CD14-positive monocyte (primary cell): ENCODE measurements at regions not wholly inside any gene's neighbourhood (a gene's known extent, or its start where the extent isn't known, plus 50 kb on each side); places are given as distances from the start of the nearest gene placed in this dataset.

Experiments used
- DNase-seq, 3 donors: peaks; one replicate each; pipeline ENCODE4 v3.0.0-alpha.2; 2011 to 2022
- H2AFZ ChIP-seq: 2 replicates; pipeline ENCODE4 v1.6.0; 2012; ENCODE audit warnings: mild to moderate bottlenecking, low read depth, low read length, inconsistent platforms; ENCODE audit not compliant: insufficient read depth, poor library complexity, severe bottlenecking
- H3K27ac ChIP-seq, 2 donors: 1 replicate in 1 of 2; 2 replicates in 1 of 2; pipeline ENCODE4 v1.5.1; 2012 to 2013; ENCODE audit warnings: low read length in 2 of 2, control low read depth in 1 of 2, inconsistent platforms in 1 of 2, low read depth in 1 of 2, mild to moderate bottlenecking in 1 of 2
- H3K27me3 ChIP-seq, 2 donors: one replicate each; pipeline versions ENCODE4 v1.6.0 to v1.6.1; 2011 to 2013; ENCODE audit warnings: low read length in 2 of 2; ENCODE audit not compliant: control insufficient read depth in 2 of 2, insufficient read depth in 2 of 2
- H3K36me3 ChIP-seq, 2 donors: replicated peaks in 1 of 2; 1 replicate in 1 of 2; 2 replicates in 1 of 2; pipeline versions ENCODE4 v1.5.1 to v1.6.1; 2012 to 2013; ENCODE audit warnings: low read length in 2 of 2, control low read depth in 1 of 2, inconsistent platforms in 1 of 2, mild to moderate bottlenecking in 1 of 2; ENCODE audit not compliant: insufficient read depth in 2 of 2, control insufficient read depth in 1 of 2
- H3K4me1 ChIP-seq, 2 donors: 1 replicate in 1 of 2; 2 replicates in 1 of 2; pipeline versions ENCODE4 v1.5.1 to v1.6.1; 2012 to 2013; ENCODE audit warnings: low read length in 2 of 2, control low read depth in 1 of 2, inconsistent platforms in 1 of 2, mild to moderate bottlenecking in 1 of 2, moderate library complexity in 1 of 2; ENCODE audit not compliant: insufficient read depth in 2 of 2, control insufficient read depth in 1 of 2
- H3K4me2 ChIP-seq: replicated peaks from 2 replicates; pipeline ENCODE3; 2012; ENCODE audit warnings: low read length, moderate library complexity, mild to moderate bottlenecking; ENCODE audit not compliant: poor library complexity, severe bottlenecking; ENCODE audit errors: extremely low read depth
- H3K4me3 ChIP-seq, 3 experiments: fragments of 200-600 bp in 1 of 3; sonication (generic) in 1 of 3; replicated peaks in 1 of 3; 1 replicate in 2 of 3; 2 replicates in 1 of 3; pipeline ENCODE4 v1.5.1; 2011 to 2013; ENCODE audit warnings: low read length in 3 of 3, mild to moderate bottlenecking in 3 of 3, control low read depth in 2 of 3, low read depth in 2 of 3, inconsistent platforms in 1 of 3, moderate library complexity in 1 of 3
- H3K79me2 ChIP-seq: 2 replicates; pipeline ENCODE4 v1.6.0; 2012; ENCODE audit warnings: mild to moderate bottlenecking, control low read depth, inconsistent platforms, low read length, moderate library complexity; ENCODE audit not compliant: insufficient read depth
- H3K9ac ChIP-seq: 2 replicates; pipeline ENCODE4 v1.6.0; 2017; ENCODE audit warnings: low read length, mild to moderate bottlenecking; ENCODE audit not compliant: insufficient read depth, poor library complexity, severe bottlenecking
- H3K9me3 ChIP-seq, 2 donors: replicated peaks in 1 of 2; 1 replicate in 1 of 2; 2 replicates in 1 of 2; pipeline versions ENCODE4 v1.5.1 to v1.6.1; 2012 to 2013; ENCODE audit warnings: low read length in 2 of 2, control low read depth in 1 of 2; ENCODE audit not compliant: control insufficient read depth in 1 of 2, insufficient read depth in 1 of 2
- H4K20me1 ChIP-seq: 2 replicates; pipeline ENCODE4 v1.6.0; 2012; ENCODE audit warnings: mild to moderate bottlenecking, low read length, control low read depth, moderate library complexity; ENCODE audit not compliant: insufficient read depth
- H3K27ac Mint-ChIP-seq, 7 donors: one replicate each; pipeline ENCODE4 v1.8.0; 2020; ENCODE audit warnings: mild to moderate bottlenecking in 7 of 7, mixed read lengths in 7 of 7, moderate library complexity in 6 of 7, inconsistent platforms in 2 of 7
- H3K27me3 Mint-ChIP-seq, 3 donors: one replicate each; pipeline ENCODE4 v1.8.0; 2021 to 2022; ENCODE audit warnings: low read depth in 3 of 3, mild to moderate bottlenecking in 3 of 3, mixed read lengths in 3 of 3, moderate library complexity in 3 of 3, inconsistent platforms in 1 of 3
- H3K36me3 Mint-ChIP-seq, 2 donors: one replicate each; pipeline ENCODE4 v1.8.0; 2020; ENCODE audit warnings: mixed read lengths in 2 of 2, inconsistent platforms in 1 of 2, mild to moderate bottlenecking in 1 of 2
- H3K4me1 Mint-ChIP-seq: one replicate; pipeline ENCODE4 v1.8.0; 2020; ENCODE audit warnings: mild to moderate bottlenecking, mixed read lengths
- H3K4me3 Mint-ChIP-seq, 2 donors: one replicate each; pipeline ENCODE4 v1.8.0; 2020; ENCODE audit warnings: mild to moderate bottlenecking in 2 of 2, mixed read lengths in 2 of 2, moderate library complexity in 1 of 2
- H3K9me3 Mint-ChIP-seq, 7 donors: one replicate each; pipeline ENCODE4 v1.8.0; 2020 to 2022; ENCODE audit warnings: mixed read lengths in 7 of 7, mild to moderate bottlenecking in 6 of 7, moderate library complexity in 6 of 7, inconsistent platforms in 2 of 7
- CTCF ChIP-seq: fragments of 200-600 bp; IDR thresholded peaks from one replicate; pipeline ENCODE4 v1.8.0; 2022; ENCODE audit warnings: antibody characterized with exemption, mild to moderate bottlenecking
- WGBS: methylation state at CpG from one replicate; pipeline ENCODE4 v1.1.5; 2013; ENCODE audit warnings: missing lambda C conversion rate; ENCODE audit not compliant: insufficient coverage; 5-methylcytosine and 5-hydroxymethylcytosine counted together
- intact Hi-C, 2 donors: fragments of 100-400 bp; cut with micrococcal nuclease; formaldehyde crosslinking; loops; one replicate each; pipeline versions ENCODE4 v1.15.0 to v1.15.1; 2023

DNA sequence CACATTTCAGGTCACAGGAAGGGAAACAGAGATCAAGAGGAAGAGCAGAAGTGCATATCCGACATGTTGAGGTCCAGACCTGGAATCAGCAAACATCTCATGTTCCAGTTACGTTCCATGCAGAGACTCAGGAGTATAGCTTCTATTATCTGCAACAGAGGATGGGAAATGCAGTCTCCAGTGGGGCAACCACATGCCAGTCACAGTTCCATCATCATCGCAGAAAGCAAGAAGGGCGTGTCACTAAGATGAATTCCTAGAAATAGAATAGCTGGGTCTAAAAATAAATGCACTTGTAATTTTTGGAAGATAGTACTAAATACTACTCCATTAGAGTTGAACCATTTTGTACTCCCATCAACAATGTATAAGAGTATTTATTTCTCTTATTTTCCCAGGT, 133.2 kb upstream of the MDFIC start:
- DNase-seq = no peak
- TF ChIP-seq CTCF = no peak
- H3K4me3 ChIP-seq = no peak overlapping the region
- H3K4me1 Mint-ChIP-seq = no peaks in the 10 kb centered on the region
- no peak overlapping the region for H3K4me2 ChIP-seq
- no peak overlapping the region for H3K9ac ChIP-seq
- no peaks in the 10 kb centered on the region for H3K27me3 ChIP-seq
- H3K4me1 ChIP-seq = no peaks in the 10 kb centered on the region
- no peaks in the 10 kb centered on the region for H3K27me3 Mint-ChIP-seq
- intact Hi-C loops = no loop called here
- no peaks in the 10 kb centered on the region for H3K9me3 ChIP-seq
- peaks cover 0 to 7% (median 0%) of the 10 kb centered on the region in 7 donors for H3K9me3 Mint-ChIP-seq
- H3K27ac ChIP-seq = no peak overlapping the region
- H2AFZ ChIP-seq = no peak overlapping the region
- no peaks in the 10 kb centered on the region for H3K36me3 Mint-ChIP-seq
- H3K36me3 ChIP-seq = no peaks in the 10 kb centered on the region
- 100% methylated on average over 2 of the region's 4 CpGs for WGBS
- H3K79me2 ChIP-seq = no peaks in the 10 kb centered on the region
- no peaks in the 10 kb centered on the region for H4K20me1 ChIP-seq
- H3K27ac Mint-ChIP-seq = no peak overlapping the region
- no peak overlapping the region for H3K4me3 Mint-ChIP-seq

DNA sequence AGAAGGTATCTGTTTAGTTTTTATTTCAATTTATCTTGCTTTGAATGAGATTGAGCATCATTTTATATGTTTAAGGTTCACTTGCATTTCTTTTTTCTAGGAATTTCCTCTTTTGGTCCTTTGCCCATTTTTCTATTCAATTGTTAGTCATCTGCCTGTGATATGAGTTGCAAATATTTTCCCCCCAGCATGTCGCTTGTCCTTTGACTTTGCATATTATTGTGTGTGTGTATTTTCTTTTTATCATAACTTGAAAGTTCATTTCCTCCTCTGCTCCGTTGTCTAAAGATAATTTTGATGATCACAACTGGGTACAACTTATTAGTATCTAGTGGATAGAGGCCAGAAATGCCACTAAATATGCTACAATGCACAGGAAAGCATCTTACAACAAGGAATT, 132.7 kb upstream of the MDFIC start:
- WGBS = no CpG with 5 or more reads among the region's 2 CpGs
- H3K27me3 ChIP-seq = no peaks in the 10 kb centered on the region
- no peaks in the 10 kb centered on the region for H3K9me3 ChIP-seq
- no peak for TF ChIP-seq CTCF
- Mint-ChIP-seq H3K27ac (no peak overlapping the region), H3K4me1 (no peaks in the 10 kb centered on the region), H3K4me3 (no peak overlapping the region), H3K9me3 (peaks cover 0 to 7% (median 0%) of the 10 kb centered on the region in 7 donors), H3K36me3 (no peaks in the 10 kb centered on the region), H3K27me3 (no peaks in the 10 kb centered on the region)
- H4K20me1 ChIP-seq = no peaks in the 10 kb centered on the region
- H3K27ac ChIP-seq = no peak overlapping the region
- no peak for DNase-seq
- no peaks in the 10 kb centered on the region for H3K4me1 ChIP-seq
- H3K79me2 ChIP-seq = no peaks in the 10 kb centered on the region
- H3K4me2 ChIP-seq = no peak overlapping the region
- no peak overlapping the region for H2AFZ ChIP-seq
- no peak overlapping the region for H3K4me3 ChIP-seq
- no peak overlapping the region for H3K9ac ChIP-seq
- no peaks in the 10 kb centered on the region for H3K36me3 ChIP-seq
- intact Hi-C loops = no loop called here
